Erythroblast (primary cell): ENCODE measurements at regions not wholly inside any gene's neighbourhood (a gene's known extent, or its start where the extent isn't known, plus 50 kb on each side); places are given as distances from the start of the nearest gene placed in this dataset.

Experiments
- GATA1 ChIP-seq: IDR thresholded peaks from 2 replicates; pipeline ENCODE4 v1.6.1; 2011; ENCODE audit warnings: low read depth, mild to moderate bottlenecking, control low read depth, low read length, moderate library complexity
- POLR2A ChIP-seq: IDR thresholded peaks from 2 replicates; pipeline ENCODE4 v1.6.1; 2011; ENCODE audit warnings: mild to moderate bottlenecking, low read length

DNA sequence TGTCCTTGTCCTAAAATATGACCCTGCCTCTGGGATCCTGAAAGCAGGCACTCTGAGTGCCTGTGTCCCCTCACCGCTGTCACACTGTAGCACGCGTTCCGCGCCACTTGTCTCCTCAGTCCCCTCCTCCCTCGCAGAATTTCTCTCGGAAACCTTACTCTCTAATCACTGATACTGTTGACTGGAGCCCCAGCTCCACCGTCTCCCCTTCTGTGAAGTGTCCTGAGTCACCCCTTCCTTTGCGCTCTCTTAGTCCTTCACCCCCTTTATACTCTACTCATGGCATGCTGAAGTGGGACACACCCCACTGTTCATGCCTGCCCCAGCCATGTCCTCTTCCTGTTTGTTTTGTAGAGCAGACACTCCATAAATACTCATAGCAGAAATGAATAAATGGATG, 104.7 kb downstream of the ZNF664 start:
- TF ChIP-seq POLR2A = no peak
- TF ChIP-seq GATA1 = no peak
